Activated naive CD4-positive, alpha-beta T cell treated with anti-CD3 and anti-CD28 coated beads, Interleukin-2, amount 10 ng/mL, durations not matched to agents 7 days and 5 days (primary cell): ENCODE measurements at regions not wholly inside any gene's neighbourhood (a gene's known extent, or its start where the extent isn't known, plus 50 kb on each side); places are given as distances from the start of the nearest gene placed in this dataset.
"Not testable (repeated sequence)": the region's sequence is repeated elsewhere in the genome, so short reads cannot be mapped to it uniquely, and the experiment has no call there.

Source experiments
- CTCF ChIA-PET: fragments of 350-600 bp; sonication (Branson Sonifier 250); formaldehyde crosslinking; loops from one replicate; lab custom pipeline; 2021; ENCODE audit warnings: antibody characterized with exemption; lab: Charles Lee
- DNase-seq: peaks from one replicate; pipeline ENCODE4 v3.0.0-alpha.2; 2020
- H3K27ac Mint-ChIP-seq: one replicate; pipeline ENCODE4 v1.8.0; 2021; ENCODE audit warnings: mild to moderate bottlenecking, moderate library complexity, mixed read lengths
- H3K27me3 Mint-ChIP-seq: one replicate; pipeline ENCODE4 v1.8.0; 2021; ENCODE audit warnings: mild to moderate bottlenecking, mixed read lengths
- H3K36me3 Mint-ChIP-seq: one replicate; pipeline ENCODE4 v1.8.0; 2021; ENCODE audit warnings: mixed read lengths
- H3K4me1 Mint-ChIP-seq: one replicate; pipeline ENCODE4 v1.8.0; 2021; ENCODE audit warnings: mixed read lengths
- H3K4me3 Mint-ChIP-seq: one replicate; pipeline ENCODE4 v1.8.0; 2021; ENCODE audit warnings: mild to moderate bottlenecking, moderate library complexity, mixed read lengths
- H3K9me3 Mint-ChIP-seq: one replicate; pipeline ENCODE4 v1.8.0; 2021; ENCODE audit warnings: mixed read lengths

- DNase-seq = no peak
- Mint-ChIP-seq H3K9me3 (no peaks in the 10 kb centered on the region), H3K27ac (no peak overlapping the region), H3K27me3 (no peaks in the 10 kb centered on the region), H3K4me3 (no peak overlapping the region), H3K4me1 (no peaks in the 10 kb centered on the region), H3K36me3 (no peaks in the 10 kb centered on the region)
- CTCF ChIA-PET = no interaction called here
Observed at GRCh38 chr5:39758426-39758825, 333.6 kb upstream of the DAB2 start.

GRCh38 chr5:39757131-39757530 is 332.4 kb upstream of the DAB2 start:
- H3K4me1 Mint-ChIP-seq = no peaks in the 10 kb centered on the region
- H3K9me3 Mint-ChIP-seq = no peaks in the 10 kb centered on the region
- DNase-seq = no peak
- no peak overlapping the region for H3K27ac Mint-ChIP-seq
- no peak overlapping the region for H3K4me3 Mint-ChIP-seq
- H3K36me3 Mint-ChIP-seq = no peaks in the 10 kb centered on the region
- CTCF ChIA-PET = no interaction called here
- H3K27me3 Mint-ChIP-seq = no peaks in the 10 kb centered on the region

- no peak overlapping the region for H3K27ac Mint-ChIP-seq
- no peak overlapping the region for H3K4me3 Mint-ChIP-seq
- H3K4me1 Mint-ChIP-seq = no peaks in the 10 kb centered on the region
- no peaks in the 10 kb centered on the region for H3K36me3 Mint-ChIP-seq
- no peaks in the 10 kb centered on the region for H3K27me3 Mint-ChIP-seq
- H3K9me3 Mint-ChIP-seq = no peaks in the 10 kb centered on the region
- no peak for DNase-seq
- CTCF ChIA-PET = no interaction called here
Observed at GRCh38 chr5:39755986-39756385, 331.2 kb upstream of the DAB2 start.

GRCh38 chr5:39755452-39755851 is 330.7 kb upstream of the DAB2 start:
- DNase-seq = no peak
- no peak overlapping the region for H3K27ac Mint-ChIP-seq
- H3K36me3 Mint-ChIP-seq = no peaks in the 10 kb centered on the region
- CTCF ChIA-PET = no interaction called here
- H3K27me3 Mint-ChIP-seq = no peaks in the 10 kb centered on the region
- H3K9me3 Mint-ChIP-seq = no peaks in the 10 kb centered on the region
- no peaks in the 10 kb centered on the region for H3K4me1 Mint-ChIP-seq
- no peak overlapping the region for H3K4me3 Mint-ChIP-seq

- H3K9me3 Mint-ChIP-seq, H3K4me3 Mint-ChIP-seq, H3K27ac Mint-ChIP-seq, CTCF ChIA-PET, DNase-seq, H3K27me3 Mint-ChIP-seq, H3K36me3 Mint-ChIP-seq, H3K4me1 Mint-ChIP-seq: not testable (repeated sequence)
Observed at GRCh38 chr5:39753747-39754146, 329.0 kb upstream of the DAB2 start.

GRCh38 chr5:39750661-39751060 is 325.9 kb upstream of the DAB2 start:
- H3K27ac Mint-ChIP-seq = no peak overlapping the region
- DNase-seq = no peak
- no peaks in the 10 kb centered on the region for H3K27me3 Mint-ChIP-seq
- no peak overlapping the region for H3K4me3 Mint-ChIP-seq
- H3K36me3 Mint-ChIP-seq = no peaks in the 10 kb centered on the region
- CTCF ChIA-PET = no interaction called here
- no peaks in the 10 kb centered on the region for H3K9me3 Mint-ChIP-seq
- no peaks in the 10 kb centered on the region for H3K4me1 Mint-ChIP-seq

- CTCF ChIA-PET = no interaction called here
- Mint-ChIP-seq H3K27me3 (no peaks in the 10 kb centered on the region), H3K36me3 (no peaks in the 10 kb centered on the region), H3K4me3 (no peak overlapping the region), H3K4me1 (no peaks in the 10 kb centered on the region), H3K27ac (no peak overlapping the region), H3K9me3 (no peaks in the 10 kb centered on the region)
- no peak for DNase-seq
Observed at GRCh38 chr5:39742916-39743315, 318.1 kb upstream of the DAB2 start.

- Mint-ChIP-seq H3K36me3 (no peaks in the 10 kb centered on the region), H3K9me3 (no peaks in the 10 kb centered on the region), H3K27me3 (no peaks in the 10 kb centered on the region), H3K4me1 (no peaks in the 10 kb centered on the region), H3K4me3 (no peak overlapping the region), H3K27ac (no peak overlapping the region)
- DNase-seq = no peak
- CTCF ChIA-PET = no interaction called here
Observed at GRCh38 chr5:39740404-39740803, 315.6 kb upstream of the DAB2 start.

- CTCF ChIA-PET = no interaction called here
- H3K27ac Mint-ChIP-seq = no peak overlapping the region
- DNase-seq = no peak
- H3K9me3 Mint-ChIP-seq = no peaks in the 10 kb centered on the region
- H3K4me3 Mint-ChIP-seq = no peak overlapping the region
- no peaks in the 10 kb centered on the region for H3K36me3 Mint-ChIP-seq
- no peaks in the 10 kb centered on the region for H3K27me3 Mint-ChIP-seq
- no peaks in the 10 kb centered on the region for H3K4me1 Mint-ChIP-seq
Observed at GRCh38 chr5:39732166-39732565, 307.4 kb upstream of the DAB2 start.

- no peaks in the 10 kb centered on the region for H3K4me1 Mint-ChIP-seq
- no peaks in the 10 kb centered on the region for H3K9me3 Mint-ChIP-seq
- no peak overlapping the region for H3K4me3 Mint-ChIP-seq
- no peaks in the 10 kb centered on the region for H3K27me3 Mint-ChIP-seq
- CTCF ChIA-PET = no interaction called here
- no peak for DNase-seq
- no peak overlapping the region for H3K27ac Mint-ChIP-seq
- no peaks in the 10 kb centered on the region for H3K36me3 Mint-ChIP-seq
Observed at GRCh38 chr5:39730699-39731098, 305.9 kb upstream of the DAB2 start.

GRCh38 chr5:39730006-39730405 is 305.2 kb upstream of the DAB2 start:
- DNase-seq = no peak
- no peak overlapping the region for H3K4me3 Mint-ChIP-seq
- H3K9me3 Mint-ChIP-seq = no peaks in the 10 kb centered on the region
- H3K4me1 Mint-ChIP-seq = no peaks in the 10 kb centered on the region
- H3K27me3 Mint-ChIP-seq = no peaks in the 10 kb centered on the region
- CTCF ChIA-PET = no interaction called here
- no peak overlapping the region for H3K27ac Mint-ChIP-seq
- H3K36me3 Mint-ChIP-seq = no peaks in the 10 kb centered on the region

GRCh38 chr5:39726467-39726866 is 301.7 kb upstream of the DAB2 start:
- DNase-seq = no peak
- H3K27ac Mint-ChIP-seq = no peak overlapping the region
- CTCF ChIA-PET = no interaction called here
- no peaks in the 10 kb centered on the region for H3K4me1 Mint-ChIP-seq
- no peak overlapping the region for H3K4me3 Mint-ChIP-seq
- no peaks in the 10 kb centered on the region for H3K9me3 Mint-ChIP-seq
- no peaks in the 10 kb centered on the region for H3K36me3 Mint-ChIP-seq
- no peaks in the 10 kb centered on the region for H3K27me3 Mint-ChIP-seq

- Mint-ChIP-seq H3K27me3 (no peaks in the 10 kb centered on the region), H3K4me1 (no peaks in the 10 kb centered on the region), H3K4me3 (no peak overlapping the region), H3K36me3 (no peaks in the 10 kb centered on the region), H3K9me3 (no peaks in the 10 kb centered on the region), H3K27ac (no peak overlapping the region)
- no peak for DNase-seq
- CTCF ChIA-PET = no interaction called here
Observed at GRCh38 chr5:39721394-39721793, 296.6 kb upstream of the DAB2 start.

- H3K9me3 Mint-ChIP-seq = no peaks in the 10 kb centered on the region
- CTCF ChIA-PET = no interaction called here
- H3K27ac Mint-ChIP-seq = no peak overlapping the region
- DNase-seq = no peak
- no peaks in the 10 kb centered on the region for H3K27me3 Mint-ChIP-seq
- H3K4me3 Mint-ChIP-seq = no peak overlapping the region
- H3K36me3 Mint-ChIP-seq = no peaks in the 10 kb centered on the region
- no peaks in the 10 kb centered on the region for H3K4me1 Mint-ChIP-seq
Observed at GRCh38 chr5:39720136-39720535, 295.4 kb upstream of the DAB2 start.

- H3K4me1 Mint-ChIP-seq = no peaks in the 10 kb centered on the region
- no peaks in the 10 kb centered on the region for H3K27me3 Mint-ChIP-seq
- H3K27ac Mint-ChIP-seq = no peak overlapping the region
- no peak for DNase-seq
- H3K4me3 Mint-ChIP-seq = no peak overlapping the region
- no peaks in the 10 kb centered on the region for H3K9me3 Mint-ChIP-seq
- CTCF ChIA-PET = interaction anchor here (0.8 to 4.3 kb wide), 5 partner anchors 8 to 1018 kb away, joined by 3 to 13 read pairs (median 3); no protein-coding TSS in a partner anchor
- no peaks in the 10 kb centered on the region for H3K36me3 Mint-ChIP-seq
Observed at GRCh38 chr5:39717176-39717897, 292.6 kb upstream of the DAB2 start.
